ENCODE measurements at regions not wholly inside any gene's neighbourhood (a gene's known extent, or its start where the extent isn't known, plus 50 kb on each side); places are given as distances from the start of the nearest gene placed in this dataset.

GRCh38 chr6:71123051-71123450, 165.6 kb upstream of the OGFRL1 start:
- DNase-seq (ENCODE audit: low read depth, low spot score): no peak

GRCh38 chr6:71124340-71124739, 164.3 kb upstream of the OGFRL1 start:
- DNase-seq (ENCODE audit: low read depth, low spot score): no peak

DNA sequence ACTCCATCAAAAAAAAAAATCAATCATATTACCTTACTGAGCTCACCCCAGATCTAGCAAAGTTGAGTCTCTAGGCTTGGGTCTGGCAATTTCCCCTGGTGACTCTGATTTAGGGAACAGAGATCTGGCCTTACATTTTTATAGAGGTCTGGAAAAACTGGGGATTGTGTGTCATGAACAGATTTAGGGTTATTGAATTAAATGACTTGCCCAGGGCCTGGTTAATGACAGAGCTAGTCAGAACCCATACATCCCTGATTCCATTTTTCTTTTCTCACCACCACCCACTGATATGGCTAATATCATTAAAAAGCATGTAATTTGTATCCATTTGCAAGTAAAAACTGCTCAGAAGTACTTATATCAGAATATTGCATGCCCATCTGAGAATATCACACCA, 163.4 kb upstream of the OGFRL1 start:
- DNase-seq (ENCODE audit: low read depth, low spot score): no peak

DNA sequence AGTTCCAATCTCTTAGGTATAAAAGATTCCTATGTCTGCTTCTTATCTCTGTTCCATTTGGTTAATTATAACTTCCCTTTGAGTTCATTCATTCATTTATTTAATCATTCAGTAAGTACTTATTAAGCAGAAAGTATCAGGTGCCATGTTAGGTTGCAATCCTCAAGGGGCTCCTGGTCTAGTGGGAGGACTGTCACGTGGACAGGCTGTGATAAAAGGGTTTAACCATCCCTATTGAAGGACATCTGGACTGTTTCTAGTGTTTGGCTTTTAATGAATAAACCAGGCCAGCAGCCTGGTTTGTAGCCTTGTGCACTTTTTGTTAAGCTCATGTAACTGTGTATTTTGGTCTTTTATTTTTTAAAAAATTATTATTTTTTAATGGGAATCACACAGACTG, 162.1 kb upstream of the OGFRL1 start:
- DNase-seq (ENCODE audit: low read depth, low spot score): no peak

DNA sequence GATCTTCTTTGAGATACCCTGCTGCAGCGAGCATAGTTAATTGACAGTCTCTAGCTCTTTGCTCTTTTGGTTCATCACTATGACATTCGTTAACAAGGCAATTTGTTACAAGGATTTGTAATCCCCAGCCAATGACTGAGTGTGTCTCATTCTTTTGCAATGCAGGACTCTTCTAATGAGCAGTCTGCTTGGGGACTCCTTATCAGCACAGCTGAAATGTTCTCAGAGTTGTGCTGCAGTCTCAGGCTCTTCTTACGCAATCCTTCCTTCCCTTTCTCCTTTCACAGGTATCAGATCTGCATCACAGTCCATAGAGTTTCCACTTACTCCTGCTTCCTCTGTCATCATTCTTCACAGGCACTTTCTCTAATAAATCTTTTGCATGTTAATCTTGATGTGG, 161.2 kb upstream of the OGFRL1 start:
- DNase-seq (ENCODE audit: low read depth, low spot score): no peak

DNA sequence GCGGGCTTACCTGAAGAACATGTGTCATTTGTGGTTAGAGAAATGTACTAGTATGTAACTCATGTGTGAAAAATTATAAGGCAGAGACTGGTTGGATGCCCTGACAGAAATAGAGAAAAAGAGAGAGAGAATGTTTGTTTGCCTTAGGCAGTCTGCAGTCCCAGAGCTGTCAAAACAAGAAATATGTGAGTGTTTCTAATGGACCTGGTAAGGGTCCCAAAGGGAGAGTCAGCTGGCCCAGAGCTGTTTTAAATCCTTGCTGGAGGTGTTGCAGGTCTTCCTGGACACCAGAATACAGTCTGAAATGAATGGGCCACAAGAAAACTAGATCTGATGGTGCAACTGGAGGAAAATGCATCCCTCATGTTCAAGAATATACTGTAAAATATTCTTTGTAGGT, 158.3 kb upstream of the OGFRL1 start:
- DNase-seq (ENCODE audit: low read depth, low spot score): no peak

GRCh38 chr6:71134929-71135642, 153.5 kb upstream of the OGFRL1 start:
- DNase-seq (ENCODE audit: low read depth, low spot score): no peak

DNA sequence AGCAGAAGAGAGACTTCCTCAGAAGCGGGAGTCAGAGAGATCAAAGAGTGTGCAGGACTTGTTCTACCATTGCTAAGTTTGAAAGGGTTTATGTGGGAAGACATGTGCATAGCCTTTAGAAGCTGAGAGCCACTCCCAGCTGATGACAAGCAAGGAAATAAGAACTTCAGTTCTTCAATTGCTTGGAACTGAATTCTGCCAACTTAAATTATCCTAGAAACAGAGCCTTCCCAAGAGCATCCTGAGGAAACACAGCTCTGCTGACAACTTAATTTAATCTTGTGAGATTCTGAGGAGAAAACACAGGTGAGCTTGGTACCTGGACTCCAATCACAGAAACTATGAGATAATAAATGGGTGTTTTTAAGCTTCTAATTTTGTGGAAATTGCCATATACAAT, 150.6 kb upstream of the OGFRL1 start:
- no peak for DNase-seq (ENCODE audit: low read depth, low spot score)

DNA sequence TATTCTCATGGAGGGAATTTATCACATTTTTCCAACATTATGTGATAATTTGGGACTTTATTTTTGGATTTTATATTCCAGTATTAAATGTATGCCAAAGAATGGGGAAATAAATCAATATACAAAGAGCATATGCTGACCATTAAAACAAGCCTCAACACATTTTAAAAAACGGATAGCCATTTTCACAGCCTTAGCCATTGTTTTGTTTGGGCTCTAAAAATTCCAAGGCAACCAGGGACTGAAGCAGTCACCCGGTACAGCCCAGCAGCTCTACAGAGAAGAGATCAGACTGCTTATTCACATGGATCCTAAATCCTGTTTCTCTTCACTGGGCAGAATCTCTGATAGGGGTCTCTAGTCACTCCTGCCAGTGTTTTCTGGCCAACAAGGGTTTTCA, 150.2 kb upstream of the OGFRL1 start:
- DNase-seq (ENCODE audit: low read depth, low spot score): no peak

GRCh38 chr6:71139249-71139648, 149.4 kb upstream of the OGFRL1 start:
- no peak for DNase-seq (ENCODE audit: low read depth, low spot score)

DNA sequence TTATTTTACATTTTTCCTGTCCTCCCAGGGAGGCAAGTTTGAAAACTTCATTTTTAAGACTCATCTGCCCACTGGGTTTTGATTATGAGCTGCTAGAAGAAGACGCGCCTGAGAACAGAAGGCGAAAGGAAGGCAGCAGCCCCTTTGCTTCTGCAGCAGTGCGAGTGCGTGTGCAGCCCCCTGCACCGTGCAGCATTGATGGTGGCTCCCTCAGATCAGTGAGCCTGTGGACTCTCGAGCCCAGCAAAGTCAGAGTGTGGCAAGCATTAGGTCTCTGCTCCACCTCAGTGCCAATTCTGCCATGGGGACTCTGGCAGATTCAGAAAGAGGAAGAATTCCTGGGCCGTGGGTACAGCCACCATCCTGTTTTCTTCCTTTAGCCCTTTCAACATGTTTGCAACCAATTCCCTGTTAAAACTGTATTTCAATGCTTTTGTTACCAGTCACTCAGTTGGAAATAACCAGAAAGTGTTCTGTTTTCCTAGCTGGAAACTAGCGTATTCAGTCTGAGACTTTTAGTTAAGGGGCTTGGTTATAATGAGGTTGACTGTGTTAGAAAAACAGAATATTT, 134.8 kb upstream of the OGFRL1 start:
- DNase-seq (ENCODE audit: low read depth, low spot score): no peak

DNA sequence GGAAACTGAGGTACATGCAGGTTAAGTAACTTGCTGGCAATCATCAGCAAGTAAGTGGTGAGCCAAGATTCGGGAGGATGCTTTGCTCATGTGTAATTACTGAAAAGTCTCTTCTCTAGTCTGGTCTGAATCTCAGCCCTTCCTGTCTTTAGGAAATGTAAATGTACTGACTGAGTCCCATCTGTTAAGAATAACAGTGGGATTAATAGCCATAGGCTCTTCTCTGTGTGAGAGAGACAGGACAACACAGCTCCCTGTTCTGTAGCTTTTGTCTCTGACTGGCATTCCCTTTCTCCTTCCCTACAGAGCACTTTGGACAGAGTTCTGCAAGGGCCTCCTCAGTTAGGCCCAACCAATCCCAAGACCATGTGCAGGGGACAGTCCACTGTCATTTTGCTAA, 131.3 kb upstream of the OGFRL1 start:
- no peak for DNase-seq (ENCODE audit: low read depth, low spot score)

DNA sequence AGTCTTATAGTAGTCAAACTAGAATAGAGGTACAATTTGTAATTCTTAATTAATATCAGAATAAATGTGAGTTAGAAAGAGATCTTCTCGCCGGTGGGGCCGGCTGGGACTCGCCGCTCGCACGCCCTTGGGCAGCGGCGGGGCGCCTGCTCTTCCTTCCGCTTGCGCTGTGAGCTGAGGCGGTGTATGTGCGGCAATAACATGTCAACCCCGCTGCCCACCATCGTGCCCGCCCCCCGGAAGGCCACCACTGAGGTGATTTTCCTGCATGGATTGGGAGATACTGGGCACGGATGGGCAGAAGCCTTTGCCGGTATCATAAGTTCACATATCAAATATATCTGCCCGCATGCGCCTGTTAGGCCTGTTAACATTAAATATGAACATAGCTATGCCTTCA, 123.7 kb upstream of the OGFRL1 start:
- DNase-seq (ENCODE audit: low read depth, low spot score): no peak

DNA sequence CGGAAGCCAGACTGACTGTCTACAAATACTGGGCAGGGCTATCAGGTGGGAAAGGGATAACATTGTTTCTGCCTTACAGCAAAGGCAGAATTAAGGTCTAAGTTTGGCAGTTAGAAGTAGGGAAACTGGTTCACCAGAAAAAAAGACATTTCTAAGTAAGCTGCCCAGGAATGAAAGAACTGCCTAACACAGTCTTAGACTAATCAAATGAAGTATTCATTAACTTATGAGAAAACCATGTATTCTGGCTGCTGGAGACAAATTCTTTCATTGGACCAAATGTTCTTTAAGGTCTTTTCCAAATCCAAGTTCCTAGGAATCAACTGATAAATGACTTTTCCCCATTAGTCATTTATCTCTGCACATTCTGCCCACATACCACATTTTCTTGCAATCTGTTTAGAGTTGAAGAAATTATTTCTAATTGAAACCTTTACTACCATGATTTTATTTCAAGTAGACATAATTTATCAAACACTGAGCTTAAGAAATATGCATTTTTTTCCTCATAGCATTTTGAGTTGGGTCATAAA, 120.3 kb upstream of the OGFRL1 start:
- DNase-seq (ENCODE audit: low read depth, low spot score): no peak

GRCh38 chr6:71171497-71172070, 117.0 kb upstream of the OGFRL1 start:
- DNase-seq (ENCODE audit: low read depth, low spot score): no peak

DNA sequence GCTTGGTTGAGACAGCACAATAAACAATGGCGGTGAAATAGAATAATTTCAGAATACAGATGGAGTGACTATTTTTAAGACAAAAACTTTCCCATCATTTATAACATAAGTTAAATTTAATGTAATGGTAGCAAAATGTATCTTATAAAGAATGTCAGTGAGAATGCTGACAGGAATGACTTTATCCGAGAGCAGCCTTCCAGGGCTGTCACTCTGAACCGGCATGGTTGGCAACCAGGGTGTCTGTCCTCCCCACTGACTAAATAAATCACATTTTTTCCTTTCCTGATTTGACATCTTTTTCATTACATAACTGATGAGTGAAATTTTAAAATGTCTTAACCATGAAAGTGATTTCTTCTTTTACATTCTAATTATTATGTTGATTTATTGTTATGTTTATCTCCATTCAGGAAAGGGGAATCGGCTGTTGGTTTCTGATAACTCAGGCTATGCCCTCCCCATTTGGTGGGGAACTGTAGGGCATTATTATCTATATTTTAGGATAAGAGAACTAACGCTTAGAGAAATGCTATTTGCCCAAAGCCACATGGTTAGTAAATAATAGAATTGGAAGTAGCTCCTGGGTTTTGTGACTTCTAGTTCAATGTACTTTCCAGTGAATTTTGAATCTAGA, 109.2 kb upstream of the OGFRL1 start:
- DNase-seq (ENCODE audit: low read depth, low spot score): no peak

- DNase-seq (ENCODE audit: low read depth, low spot score): no peak
Measured at GRCh38 chr6:71181565-71181964, 107.0 kb upstream of the OGFRL1 start.

DNA sequence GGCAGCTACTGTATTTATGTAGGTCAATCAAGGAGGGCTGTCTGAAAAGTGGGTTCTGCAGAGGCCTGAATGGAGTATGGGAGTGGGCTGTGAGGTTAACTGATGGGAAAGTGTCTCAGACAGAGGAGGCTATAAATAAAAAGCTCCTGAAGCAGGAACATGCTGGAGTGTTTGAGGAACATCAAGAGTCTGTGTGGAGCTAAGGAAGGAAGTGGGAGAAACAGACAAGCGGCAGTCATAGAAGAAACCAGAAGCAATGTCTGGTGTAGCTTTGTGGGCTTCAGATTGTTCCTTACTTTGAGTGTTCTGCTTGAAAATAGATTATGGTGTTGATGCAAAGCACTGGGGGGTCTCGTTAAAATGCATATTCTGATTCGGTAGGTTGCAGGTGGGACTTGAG, 101.5 kb upstream of the OGFRL1 start:
- DNase-seq (ENCODE audit: low read depth, low spot score): no peak

DNA sequence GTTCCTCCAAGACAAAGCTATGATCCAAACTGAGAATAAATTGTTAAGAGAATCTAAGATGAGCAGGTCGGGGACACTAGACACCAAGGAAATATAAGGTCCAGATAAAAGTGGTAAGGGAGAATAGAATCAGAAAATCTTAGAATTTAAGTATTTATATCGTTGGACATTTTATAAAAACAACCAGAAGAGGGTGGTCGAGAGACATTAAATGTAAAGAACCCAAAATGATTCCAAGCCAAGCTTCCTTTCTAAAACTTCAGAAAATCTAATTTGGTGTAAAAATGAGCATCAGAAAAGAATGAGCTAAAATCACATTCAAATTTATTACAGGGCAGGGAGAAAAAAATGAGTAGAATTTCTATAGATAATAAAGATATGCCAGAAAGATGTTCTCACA, 97.8 kb upstream of the OGFRL1 start:
- DNase-seq (ENCODE audit: low read depth, low spot score): peak; percentile 10

DNA sequence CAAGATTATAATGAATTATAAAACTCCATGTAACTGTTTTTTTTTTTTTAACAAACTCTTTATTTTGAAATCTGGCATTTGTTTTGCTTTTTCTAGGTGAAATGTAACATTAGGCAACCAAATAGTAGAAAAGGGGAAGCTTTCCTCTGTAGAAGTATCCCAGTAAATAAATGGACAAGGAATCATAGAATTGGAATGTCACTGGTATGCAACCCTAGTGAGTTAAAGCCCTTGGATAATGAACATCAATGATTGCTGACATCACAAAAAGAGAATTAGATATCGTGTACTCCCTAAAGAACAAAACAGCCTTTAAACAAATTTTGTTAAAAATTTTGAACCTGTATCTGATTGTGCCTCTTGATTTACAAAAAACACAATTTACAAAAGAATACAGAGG, 93.9 kb upstream of the OGFRL1 start:
- DNase-seq (ENCODE audit: low read depth, low spot score): no peak

GRCh38 chr6:71197267-71197666, 91.3 kb upstream of the OGFRL1 start:
- DNase-seq (ENCODE audit: low read depth, low spot score): no peak

- DNase-seq (ENCODE audit: low read depth, low spot score): no peak
Measured at GRCh38 chr6:71197780-71198179, 90.8 kb upstream of the OGFRL1 start.

DNA sequence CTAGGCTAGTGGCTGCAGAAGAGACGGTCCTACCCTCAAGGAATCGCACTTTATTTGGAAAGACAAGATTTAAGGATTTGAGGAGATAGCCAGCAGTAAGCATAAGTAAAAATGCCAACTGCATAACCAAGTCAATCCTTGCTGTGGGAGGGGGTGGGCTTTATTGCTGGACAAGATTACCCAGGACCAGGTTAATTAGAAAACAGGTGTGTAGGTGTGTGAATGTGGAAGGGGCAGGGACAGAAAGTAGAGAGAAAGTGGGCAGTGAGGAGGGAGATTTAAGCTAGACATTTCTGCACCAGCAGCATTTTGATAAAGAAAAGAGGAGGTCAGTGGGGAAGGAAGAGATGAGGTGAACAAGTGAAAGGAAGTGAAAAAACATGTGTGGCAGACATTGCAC, 89.7 kb upstream of the OGFRL1 start:
- DNase-seq (ENCODE audit: low read depth, low spot score): no peak
